ENCODE measurements at regions not wholly inside any gene's neighbourhood (a gene's known extent, or its start where the extent isn't known, plus 50 kb on each side); places are given as distances from the start of the nearest gene placed in this dataset.

- no peaks in the 10 kb centered on the region for H3K4me1 ChIP-seq
- 90 to 95% methylated on average over 3 of the region's 3 CpGs for WGBS, 2 donors
- H3K27me3 ChIP-seq = no peaks in the 10 kb centered on the region
- intact Hi-C loops (cut with DNase I) = no loop called here
- H3K27ac ChIP-seq = no peak overlapping the region
- TF ChIP-seq, protein P1, sequence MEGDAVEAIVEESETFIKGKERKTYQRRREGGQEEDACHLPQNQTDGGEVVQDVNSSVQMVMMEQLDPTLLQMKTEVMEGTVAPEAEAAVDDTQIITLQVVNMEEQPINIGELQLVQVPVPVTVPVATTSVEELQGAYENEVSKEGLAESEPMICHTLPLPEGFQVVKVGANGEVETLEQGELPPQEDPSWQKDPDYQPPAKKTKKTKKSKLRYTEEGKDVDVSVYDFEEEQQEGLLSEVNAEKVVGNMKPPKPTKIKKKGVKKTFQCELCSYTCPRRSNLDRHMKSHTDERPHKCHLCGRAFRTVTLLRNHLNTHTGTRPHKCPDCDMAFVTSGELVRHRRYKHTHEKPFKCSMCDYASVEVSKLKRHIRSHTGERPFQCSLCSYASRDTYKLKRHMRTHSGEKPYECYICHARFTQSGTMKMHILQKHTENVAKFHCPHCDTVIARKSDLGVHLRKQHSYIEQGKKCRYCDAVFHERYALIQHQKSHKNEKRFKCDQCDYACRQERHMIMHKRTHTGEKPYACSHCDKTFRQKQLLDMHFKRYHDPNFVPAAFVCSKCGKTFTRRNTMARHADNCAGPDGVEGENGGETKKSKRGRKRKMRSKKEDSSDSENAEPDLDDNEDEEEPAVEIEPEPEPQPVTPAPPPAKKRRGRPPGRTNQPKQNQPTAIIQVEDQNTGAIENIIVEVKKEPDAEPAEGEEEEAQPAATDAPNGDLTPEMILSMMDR (IDR thresholded peaks at IDR 0.05) = no peak
- FAIRE-seq (no peak), ATAC-seq (no peak), DNase-seq (no peak)
- H3K9me3 ChIP-seq = no peaks in the 10 kb centered on the region
- no peaks in the 10 kb centered on the region for H3K36me3 ChIP-seq
- H3K4me3 ChIP-seq = no peak overlapping the region
Observed at GRCh38 chr13:70469077-70469476, 360.8 kb upstream of the KLHL1 start.

GRCh38 chr13:70457474-70457873 is 349.2 kb upstream of the KLHL1 start:
- intact Hi-C loops (cut with DNase I) = no loop called here
- Histone ChIP-seq H3K4me3 (no peak overlapping the region), H3K9me3 (no peaks in the 10 kb centered on the region), H3K36me3 (no peaks in the 10 kb centered on the region), H3K27ac (no peak overlapping the region), H3K27me3 (no peaks in the 10 kb centered on the region), H3K4me1 (no peaks in the 10 kb centered on the region)
- ATAC-seq (peak in 2 of 4 donors; percentile 54 to 93), FAIRE-seq (no peak), DNase-seq (peak in 1 of 6 donors; percentile 16)
- 9 to 29% methylated on average over 1 of the region's 1 CpG for WGBS, 2 donors
- TF ChIP-seq, protein P1 (IDR thresholded peaks at IDR 0.05) = no peak

DNA sequence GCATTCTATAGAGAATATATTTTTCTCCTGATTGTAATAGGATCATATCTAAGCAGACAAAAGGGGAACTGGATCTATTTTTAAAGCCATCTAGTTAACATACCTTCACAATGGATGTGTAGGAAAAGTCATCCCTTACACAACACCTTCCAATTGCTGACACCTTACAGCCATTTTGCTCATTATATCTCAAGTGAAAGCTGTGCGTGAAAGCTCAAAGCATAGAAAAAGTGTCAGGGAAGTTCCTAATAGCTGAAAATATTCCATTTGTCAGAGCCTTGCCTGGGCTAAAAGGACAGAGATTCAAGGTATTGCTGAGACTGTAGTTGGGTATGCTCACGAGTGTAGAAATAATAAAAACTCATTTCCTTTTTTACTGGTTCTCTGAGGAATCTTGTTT is 340.6 kb upstream of the KLHL1 start:
- intact Hi-C loops (cut with DNase I) = no loop called here

DNA sequence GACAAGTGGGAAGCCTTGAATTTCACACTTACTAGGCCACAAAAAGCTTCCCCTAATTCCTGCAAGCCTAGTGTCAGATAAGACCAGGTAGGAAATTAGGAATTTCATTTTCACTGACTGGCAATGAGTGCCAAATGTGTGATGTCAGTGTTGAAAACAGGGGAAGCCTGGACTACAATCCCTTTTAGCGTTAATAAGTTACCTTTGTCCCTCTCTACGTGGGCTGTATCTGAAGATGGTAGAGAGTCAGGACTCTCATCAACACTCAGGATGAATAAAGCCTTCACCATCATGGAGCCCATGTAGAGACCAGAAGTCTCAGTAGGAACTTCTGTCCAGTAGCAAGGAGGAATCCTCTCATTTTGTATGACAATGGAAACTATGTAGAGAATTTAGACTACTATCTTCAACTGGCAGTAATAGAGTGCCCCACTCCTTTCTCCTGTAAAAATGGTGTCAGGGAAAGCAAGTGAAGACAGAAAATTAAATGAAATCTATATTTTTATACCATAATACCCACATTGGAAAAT is 324.1 kb upstream of the KLHL1 start:
- TF ChIP-seq, protein P1 (IDR thresholded peaks at IDR 0.05) = no peak
- DNase-seq = no peak
- 73 to 84% methylated on average over 2 of the region's 2 CpGs for WGBS, 2 donors
- Histone ChIP-seq H3K9me3 (no peaks in the 10 kb centered on the region), H3K27ac (no peak overlapping the region), H3K36me3 (no peaks in the 10 kb centered on the region), H3K4me3 (no peak overlapping the region), H3K27me3 (no peaks in the 10 kb centered on the region), H3K4me1 (no peaks in the 10 kb centered on the region)
- no peak for ATAC-seq
- intact Hi-C loops (cut with DNase I) = no loop called here
- FAIRE-seq = no peak

More for the DNA sequence above, 340.6 kb upstream of the KLHL1 start:
- FAIRE-seq (no peak), DNase-seq (no peak), ATAC-seq (no peak)
- TF ChIP-seq, protein P1 (IDR thresholded peaks at IDR 0.05) = no peak
- no peak overlapping the region for H3K4me3 ChIP-seq
- H3K27me3 ChIP-seq = no peaks in the 10 kb centered on the region
- no peaks in the 10 kb centered on the region for H3K36me3 ChIP-seq
- H3K4me1 ChIP-seq = no peaks in the 10 kb centered on the region
- no peak overlapping the region for H3K27ac ChIP-seq
- no peaks in the 10 kb centered on the region for H3K9me3 ChIP-seq
- 85 to 88% methylated on average over 2 of the region's 2 CpGs for WGBS, 2 donors

GRCh38 chr13:70430256-70430655 is 322.0 kb upstream of the KLHL1 start:
- intact Hi-C loops (cut with DNase I) = no loop called here
- no peak for FAIRE-seq

More at GRCh38 chr13:70430256-70430655, 322.0 kb upstream of the KLHL1 start:
- no peak overlapping the region for H3K27ac ChIP-seq
- TF ChIP-seq, protein P1 (IDR thresholded peaks at IDR 0.05) = no peak
- no peak for ATAC-seq
- peaks cover 0 to under 1% (median 0%) of the 10 kb centered on the region in 3 donors for H3K4me1 ChIP-seq
- H3K4me3 ChIP-seq = no peak overlapping the region
- DNase-seq = no peak
- H3K36me3 ChIP-seq = no peaks in the 10 kb centered on the region
- no peaks in the 10 kb centered on the region for H3K9me3 ChIP-seq
- H3K27me3 ChIP-seq = no peaks in the 10 kb centered on the region
